Peyer's patch (tissue), 4 donors: ENCODE measurements at regions not wholly inside any gene's neighbourhood (a gene's known extent, or its start where the extent isn't known, plus 50 kb on each side); places are given as distances from the start of the nearest gene placed in this dataset.
A peak's percentile ranks its signal among the peaks of the same experiment; 100 is the strongest.

ENCODE experiments used
- DNase-seq, 3 donors: peaks; one replicate each; pipeline ENCODE4 v3.0.0-alpha.2; 2017 to 2019
- H3K27ac ChIP-seq, 4 donors: fragments of 200-600 bp; sonication (generic); one replicate each; pipeline ENCODE4 v1.5.1; 2016 to 2019
- H3K27me3 ChIP-seq, 2 donors: fragments of 200-600 bp; sonication (generic); one replicate each; pipeline ENCODE4 v1.5.1; 2019
- H3K36me3 ChIP-seq, 3 donors: fragments of 200-600 bp; sonication (generic); one replicate each; pipeline ENCODE4 v1.5.1; 2016 to 2019
- H3K4me1 ChIP-seq, 4 donors: fragments of 200-600 bp; sonication (generic); one replicate each; pipeline ENCODE4 v1.5.1; 2016 to 2019
- H3K4me3 ChIP-seq, 4 donors: fragments of 200-600 bp; sonication (generic); 1 replicate in 3 of 4; 2 replicates in 1 of 4; pipeline ENCODE4 v1.5.1; 2016 to 2019; ENCODE audit warnings: mild to moderate bottlenecking in 1 of 4
- H3K9me3 ChIP-seq, 4 donors: fragments of 200-600 bp; sonication (generic); one replicate each; pipeline ENCODE4 v1.5.1; 2016 to 2019; ENCODE audit warnings: mild to moderate bottlenecking in 1 of 4
- CTCF ChIP-seq, 6 experiments: fragments of 450-650 bp in 4 of 6; fragments of 200-600 bp in 2 of 6; sonication (generic) in 1 of 6; IDR thresholded peaks; one replicate each; pipeline ENCODE4 v1.5.1; 2017 to 2019; ENCODE audit warnings: antibody characterized with exemption in 6 of 6, mild to moderate bottlenecking in 3 of 6, moderate library complexity in 1 of 6
- POLR2A ChIP-seq, 2 donors: fragments of 450-650 bp; IDR thresholded peaks; one replicate each; pipeline ENCODE4 v1.5.1; 2017; ENCODE audit warnings: antibody characterized with exemption in 2 of 2, mild to moderate bottlenecking in 2 of 2, moderate library complexity in 2 of 2

DNA sequence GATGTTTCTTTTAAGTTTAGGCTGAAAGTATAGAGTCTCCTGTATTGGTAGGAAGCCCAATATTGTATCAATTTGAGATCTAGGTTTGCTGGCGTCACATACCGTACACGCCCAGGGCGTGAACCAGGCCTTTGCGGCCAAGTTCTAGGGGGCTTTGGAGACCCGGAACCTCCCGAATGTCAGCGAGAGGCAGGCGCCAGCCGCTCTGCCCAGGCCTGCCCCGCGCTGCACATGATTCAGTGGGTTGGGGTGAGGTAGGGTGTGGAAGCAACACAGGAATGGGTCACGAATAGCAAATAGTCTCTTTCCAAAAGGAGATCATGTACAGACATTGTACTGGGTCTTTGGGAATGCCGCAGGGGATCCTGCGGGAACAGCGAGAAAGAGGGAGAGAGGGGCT is 195.7 kb upstream of the FAT1 start:
- Histone ChIP-seq H3K4me3 (no peak overlapping the region), H3K4me1 (no peaks in the 10 kb centered on the region), H3K27ac (no peak overlapping the region), H3K27me3 (no peaks in the 10 kb centered on the region), H3K36me3 (no peaks in the 10 kb centered on the region), H3K9me3 (no peaks in the 10 kb centered on the region)
- DNase-seq: no peak
- TF ChIP-seq CTCF (IDR thresholded peaks at IDR 0.05) (no peak), POLR2A (IDR thresholded peaks at IDR 0.05) (no peak)

- H3K4me3 ChIP-seq: no peak overlapping the region
- no peak overlapping the region for H3K27ac ChIP-seq
- no peaks in the 10 kb centered on the region for H3K36me3 ChIP-seq
- H3K27me3 ChIP-seq: no peaks in the 10 kb centered on the region
- no peak for DNase-seq
- H3K4me1 ChIP-seq: no peaks in the 10 kb centered on the region
- H3K9me3 ChIP-seq: no peaks in the 10 kb centered on the region
- TF ChIP-seq CTCF (IDR thresholded peaks at IDR 0.05): no peak
- TF ChIP-seq POLR2A (IDR thresholded peaks at IDR 0.05): no peak
Measured at GRCh38 chr4:186920483-186920882, 196.8 kb upstream of the FAT1 start.

DNA sequence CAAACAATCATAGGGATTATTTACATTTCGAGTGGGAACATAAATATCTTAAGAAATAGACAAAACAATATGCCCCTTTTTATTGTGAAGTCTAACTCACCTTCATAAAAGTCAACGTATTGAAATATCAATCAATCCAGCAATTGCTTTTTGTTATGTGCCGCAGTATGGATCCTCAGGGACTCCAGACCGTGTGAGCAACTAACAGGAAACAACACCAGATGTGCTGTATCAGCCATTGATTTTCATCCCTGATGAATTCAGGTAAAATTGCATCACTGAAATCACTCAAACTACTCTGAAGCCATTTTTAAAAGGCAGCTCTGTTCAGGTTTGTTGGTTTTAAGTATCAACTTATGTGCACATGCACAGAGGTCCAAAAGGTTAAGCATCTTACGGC is 197.3 kb upstream of the FAT1 start:
- no peaks in the 10 kb centered on the region for H3K27me3 ChIP-seq
- no peak for TF ChIP-seq POLR2A (IDR thresholded peaks at IDR 0.05)
- no peak overlapping the region for H3K4me3 ChIP-seq
- no peak overlapping the region for H3K27ac ChIP-seq
- no peaks in the 10 kb centered on the region for H3K4me1 ChIP-seq
- H3K36me3 ChIP-seq: no peaks in the 10 kb centered on the region
- no peaks in the 10 kb centered on the region for H3K9me3 ChIP-seq
- no peak for DNase-seq

- H3K4me3 ChIP-seq: no peak overlapping the region
- no peaks in the 10 kb centered on the region for H3K36me3 ChIP-seq
- no peak for TF ChIP-seq CTCF (IDR thresholded peaks at IDR 0.05)
- no peak for TF ChIP-seq POLR2A (IDR thresholded peaks at IDR 0.05)
- H3K9me3 ChIP-seq: no peaks in the 10 kb centered on the region
- DNase-seq: no peak
- H3K4me1 ChIP-seq: no peaks in the 10 kb centered on the region
- no peak overlapping the region for H3K27ac ChIP-seq
- no peaks in the 10 kb centered on the region for H3K27me3 ChIP-seq
Measured at GRCh38 chr4:186924723-186925122, 201.1 kb upstream of the FAT1 start.

DNA sequence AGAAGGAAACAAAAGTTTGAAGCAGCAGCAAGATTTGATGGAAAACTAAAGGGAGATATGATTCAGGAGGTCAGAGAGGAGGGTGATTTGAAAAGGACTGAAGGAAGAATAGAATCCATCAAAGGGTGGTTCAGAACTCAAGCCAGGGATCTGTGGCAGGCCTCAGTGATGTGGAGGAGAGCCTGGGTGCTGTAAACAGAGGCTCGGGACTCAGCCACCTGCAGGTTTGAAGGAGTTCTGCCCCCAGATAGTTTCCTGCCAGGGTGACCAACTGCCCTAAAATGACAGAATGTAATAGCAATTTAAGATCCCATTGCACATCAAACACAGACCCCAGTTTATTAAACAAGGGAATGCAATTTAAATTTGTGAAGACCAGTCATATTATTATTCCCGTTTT is 204.0 kb upstream of the FAT1 start:
- Histone ChIP-seq H3K9me3 (no peaks in the 10 kb centered on the region), H3K4me3 (no peak overlapping the region), H3K27ac (no peak overlapping the region), H3K36me3 (no peaks in the 10 kb centered on the region), H3K4me1 (no peaks in the 10 kb centered on the region), H3K27me3 (no peaks in the 10 kb centered on the region)
- TF ChIP-seq CTCF (IDR thresholded peaks at IDR 0.05): peak in 1 of 6 experiments; percentile 1
- TF ChIP-seq POLR2A (IDR thresholded peaks at IDR 0.05): no peak
- no peak for DNase-seq

GRCh38 chr4:186930024-186930423 is 206.4 kb upstream of the FAT1 start:
- H3K36me3 ChIP-seq: no peaks in the 10 kb centered on the region
- no peak overlapping the region for H3K27ac ChIP-seq
- no peak for TF ChIP-seq POLR2A (IDR thresholded peaks at IDR 0.05)
- no peak for TF ChIP-seq CTCF (IDR thresholded peaks at IDR 0.05)
- DNase-seq: no peak
- H3K4me1 ChIP-seq: peaks cover 0 to 11% (median 0%) of the 10 kb centered on the region in 4 donors
- no peak overlapping the region for H3K4me3 ChIP-seq
- H3K9me3 ChIP-seq: no peaks in the 10 kb centered on the region
- no peaks in the 10 kb centered on the region for H3K27me3 ChIP-seq
